H9 (cell line): ENCODE measurements at regions not wholly inside any gene's neighbourhood (a gene's known extent, or its start where the extent isn't known, plus 50 kb on each side); places are given as distances from the start of the nearest gene placed in this dataset.

Experiments used
- DNase-seq: peaks from one replicate; pipeline ENCODE4 v3.0.0-alpha.2; 2017
- H2AFZ ChIP-seq: one replicate; pipeline ENCODE4 v1.6.1; 2013; ENCODE audit warnings: mild to moderate bottlenecking, low read length, control low read depth, moderate library complexity
- H2AK5ac ChIP-seq: 2 replicates; pipeline ENCODE4 v1.6.1; 2013; ENCODE audit warnings: low read length, control low read depth, mixed read lengths; ENCODE audit not compliant: insufficient read length
- H2BK120ac ChIP-seq: one replicate; pipeline ENCODE4 v1.6.1; 2013; ENCODE audit warnings: low read depth, mild to moderate bottlenecking, low read length, control low read depth, inconsistent platforms; ENCODE audit not compliant: poor library complexity, severe bottlenecking
- H2BK12ac ChIP-seq: 2 replicates; pipeline ENCODE4 v1.6.1; 2013; ENCODE audit warnings: low read length, control low read depth, mixed read lengths, low read depth; ENCODE audit not compliant: insufficient read length
- H2BK15ac ChIP-seq: 2 replicates; pipeline ENCODE4 v1.6.1; 2013; ENCODE audit warnings: low read depth, low read length, control low read depth
- H2BK20ac ChIP-seq: one replicate; pipeline ENCODE4 v1.6.1; 2013; ENCODE audit warnings: low read depth, mild to moderate bottlenecking, low read length, control low read depth, inconsistent platforms; ENCODE audit not compliant: poor library complexity, severe bottlenecking
- H2BK5ac ChIP-seq: 2 replicates; pipeline ENCODE4 v1.6.1; 2013; ENCODE audit warnings: low read length, control low read depth, mixed read lengths; ENCODE audit not compliant: insufficient read length
- H3K14ac ChIP-seq: 2 replicates; pipeline ENCODE4 v1.6.1; 2013; ENCODE audit warnings: low read length, control low read depth; ENCODE audit not compliant: insufficient read depth
- H3K18ac ChIP-seq: 2 replicates; pipeline ENCODE4 v1.6.1; 2013; ENCODE audit warnings: low read depth, mild to moderate bottlenecking, mixed read lengths, low read length, control low read depth; ENCODE audit not compliant: insufficient read length
- H3K23ac ChIP-seq: 2 replicates; pipeline ENCODE4 v1.6.1; 2013; ENCODE audit warnings: low read length, control low read depth, mixed read lengths, low read depth; ENCODE audit not compliant: insufficient read length
- H3K23me2 ChIP-seq: 2 replicates; pipeline ENCODE4 v1.6.1; 2013; ENCODE audit warnings: low read depth, mild to moderate bottlenecking, mixed read lengths, low read length, control low read depth; ENCODE audit not compliant: insufficient read length, poor library complexity, severe bottlenecking
- H3K27ac ChIP-seq: 2 replicates; pipeline ENCODE4 v1.5.1; 2013; ENCODE audit warnings: low read length, control low read depth, mixed read lengths, low read depth; ENCODE audit not compliant: insufficient read length
- H3K27me3 ChIP-seq: 2 replicates; pipeline ENCODE4 v1.6.1; 2013; ENCODE audit warnings: low read length, control low read depth, inconsistent platforms; ENCODE audit not compliant: insufficient read depth
- H3K4ac ChIP-seq: 2 replicates; pipeline ENCODE4 v1.6.1; 2013; ENCODE audit warnings: low read depth, mild to moderate bottlenecking, control low read depth, inconsistent platforms, low read length, moderate library complexity
- H3K4me1 ChIP-seq: 2 replicates; pipeline ENCODE4 v1.6.1; 2013; ENCODE audit warnings: low read length, control low read depth, inconsistent platforms; ENCODE audit not compliant: insufficient read depth
- H3K4me2 ChIP-seq: 2 replicates; pipeline ENCODE4 v1.6.1; 2013; ENCODE audit warnings: low read length, control low read depth, mixed read lengths; ENCODE audit not compliant: insufficient read length, insufficient read depth
- H3K56ac ChIP-seq: 2 replicates; pipeline ENCODE4 v1.6.1; 2013; ENCODE audit warnings: low read depth, mild to moderate bottlenecking, mixed read lengths, low read length, control low read depth; ENCODE audit not compliant: insufficient read length
- H3K79me1 ChIP-seq: 2 replicates; pipeline ENCODE4 v1.6.1; 2013; ENCODE audit warnings: low read depth, mild to moderate bottlenecking, moderate library complexity, low read length, control low read depth, inconsistent platforms; ENCODE audit not compliant: insufficient read depth, poor library complexity, severe bottlenecking
- H3K79me2 ChIP-seq: 2 replicates; pipeline ENCODE4 v1.6.1; 2013; ENCODE audit warnings: low read length, control low read depth, inconsistent platforms; ENCODE audit not compliant: insufficient read depth
- H3K9ac ChIP-seq: 2 replicates; pipeline ENCODE4 v1.6.1; 2013; ENCODE audit warnings: low read length, control low read depth, mixed read lengths; ENCODE audit not compliant: insufficient read length; ENCODE audit errors: extremely low read depth
- H3K9me3 ChIP-seq: one replicate; pipeline ENCODE4 v1.6.1; 2013; ENCODE audit warnings: low read depth, low read length, inconsistent platforms; ENCODE audit not compliant: control insufficient read depth
- H3T11ph ChIP-seq: one replicate; pipeline ENCODE4 v1.6.1; 2013; ENCODE audit warnings: mild to moderate bottlenecking, low read length, control low read depth, inconsistent platforms
- H4K20me1 ChIP-seq: one replicate; pipeline ENCODE4 v1.6.1; 2013; ENCODE audit not compliant: control insufficient read depth, insufficient read length, insufficient read depth
- H4K5ac ChIP-seq: 2 replicates; pipeline ENCODE4 v1.6.1; 2013; ENCODE audit warnings: low read depth, mild to moderate bottlenecking, mixed read lengths, low read length, control low read depth; ENCODE audit not compliant: insufficient read length
- H4K8ac ChIP-seq: replicated peaks from 2 replicates; pipeline ENCODE4 v1.6.1; 2013; ENCODE audit warnings: low read length, control low read depth, mixed read lengths, low read depth; ENCODE audit not compliant: insufficient read length
- H4K91ac ChIP-seq: 2 replicates; pipeline ENCODE4 v1.6.1; 2013; ENCODE audit warnings: low read depth, mild to moderate bottlenecking, moderate library complexity, mixed read lengths, low read length, control low read depth; ENCODE audit not compliant: insufficient read length
- H3K27ac Mint-ChIP-seq, 3 experiments: 2 replicates in 2 of 3; 3 replicates in 1 of 3; pipeline ENCODE4 v1.8.0; 2020 to 2021; ENCODE audit warnings: mixed read lengths in 3 of 3, mild to moderate bottlenecking in 1 of 3, moderate library complexity in 1 of 3
- H3K27me3 Mint-ChIP-seq: 2 replicates; pipeline ENCODE4 v1.8.0; 2021; ENCODE audit warnings: low read depth, mild to moderate bottlenecking, moderate library complexity, mixed read lengths
- H3K36me3 Mint-ChIP-seq, 3 experiments: 2 replicates in 2 of 3; 3 replicates in 1 of 3; pipeline ENCODE4 v1.8.0; 2020 to 2021; ENCODE audit warnings: low read depth in 3 of 3, mixed read lengths in 3 of 3; ENCODE audit not compliant: insufficient read depth in 1 of 3
- H3K4me1 Mint-ChIP-seq, 2 experiments: 2 replicates each; pipeline ENCODE4 v1.8.0; 2020; ENCODE audit warnings: mixed read lengths in 2 of 2
- H3K4me3 Mint-ChIP-seq, 2 experiments: 2 replicates in 1 of 2; 3 replicates in 1 of 2; pipeline ENCODE4 v1.8.0; 2020 to 2021; ENCODE audit warnings: mild to moderate bottlenecking in 2 of 2, mixed read lengths in 2 of 2, moderate library complexity in 1 of 2
- H3K9me3 Mint-ChIP-seq, 2 experiments: 2 replicates in 1 of 2; 3 replicates in 1 of 2; pipeline ENCODE4 v1.8.0; 2020; ENCODE audit warnings: mild to moderate bottlenecking in 2 of 2, mixed read lengths in 2 of 2, moderate library complexity in 1 of 2
- CTCF ChIP-seq: fragments of 200-600 bp; sonication (generic); conservative IDR thresholded peaks from 3 replicates; pipeline ENCODE4 v1.8.0; 2021; ENCODE audit warnings: antibody characterized with exemption, mild to moderate bottlenecking
- WGBS: extraction: QIAGEN DNeasy Blood & Tissue Kit; methylation state at CpG from one replicate; pipeline ENCODE4 v1.1.7; 2013; ENCODE audit warnings: missing lambda C conversion rate, low lambda C conversion rate, mixed read lengths; ENCODE audit not compliant: insufficient read length; ENCODE audit errors: extremely low coverage; 5-methylcytosine and 5-hydroxymethylcytosine counted together

DNA sequence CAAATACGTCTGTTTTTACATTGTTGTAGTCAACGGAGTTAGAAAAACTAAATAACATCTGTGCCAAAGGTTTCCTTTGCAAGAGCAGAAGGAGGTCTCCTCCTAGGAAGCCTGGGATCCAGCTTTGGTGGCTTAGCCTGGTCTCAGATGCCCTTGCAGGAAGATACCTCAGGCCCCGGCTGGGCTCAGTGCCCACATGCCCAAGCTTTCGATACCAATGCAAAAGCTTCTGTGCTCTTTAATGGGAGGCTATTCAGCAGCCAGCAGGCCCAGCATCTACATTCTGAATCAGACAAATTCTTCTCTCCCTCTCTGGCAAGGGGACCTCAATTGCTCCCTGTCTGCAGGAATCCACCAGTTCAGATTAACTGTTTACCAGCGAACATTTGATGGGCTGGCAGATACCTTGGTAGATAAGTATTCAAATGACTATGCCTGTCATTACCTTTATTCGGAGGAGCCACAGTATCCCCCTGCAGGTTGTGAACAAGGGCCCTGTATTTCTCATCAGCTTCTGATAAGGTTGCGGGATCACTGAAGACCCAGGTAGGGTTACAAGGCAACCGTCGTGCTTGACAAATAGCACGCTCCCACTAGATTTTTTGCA, 180.1 kb upstream of the KBTBD8 start:
- H3K9ac ChIP-seq, result no peak overlapping the region
- H3K4me2 ChIP-seq, result no peak overlapping the region
- no peak overlapping the region for H4K91ac ChIP-seq
- H2AK5ac ChIP-seq, result no peak overlapping the region
- no peak overlapping the region for H3K23ac ChIP-seq
- Mint-ChIP-seq H3K36me3 (no peaks in the 10 kb centered on the region), H3K27ac (no peak overlapping the region), H3K4me1 (peaks cover 45 to 47% of the 10 kb centered on the region in 2 experiments), H3K27me3 (no peaks in the 10 kb centered on the region), H3K4me3 (no peak overlapping the region), H3K9me3 (no peaks in the 10 kb centered on the region)
- DNase-seq, result no peak
- no peak overlapping the region for H2BK120ac ChIP-seq
- H2BK15ac ChIP-seq, result no peak overlapping the region
- H4K5ac ChIP-seq, result no peak overlapping the region
- no peak overlapping the region for H2AFZ ChIP-seq
- H2BK12ac ChIP-seq, result no peak overlapping the region
- H3T11ph ChIP-seq, result no peak overlapping the region
- H3K14ac ChIP-seq, result no peak overlapping the region
- H3K79me1 ChIP-seq, result no peaks in the 10 kb centered on the region
- no peak for TF ChIP-seq CTCF
- H2BK20ac ChIP-seq, result no peak overlapping the region
- H3K4ac ChIP-seq, result no peak overlapping the region
- no peaks in the 10 kb centered on the region for H3K79me2 ChIP-seq
- peaks cover 6% of the 10 kb centered on the region; the same call in 1 of the 2 replicates for H3K4me1 ChIP-seq
- no peaks in the 10 kb centered on the region for H4K20me1 ChIP-seq
- H3K27me3 ChIP-seq, result no peaks in the 10 kb centered on the region
- no peak overlapping the region for H2BK5ac ChIP-seq
- WGBS, result no CpG with 5 or more reads among the region's 10 CpGs
- no peak overlapping the region for H4K8ac ChIP-seq
- no peaks in the 10 kb centered on the region for H3K9me3 ChIP-seq
- H3K23me2 ChIP-seq, result no peaks in the 10 kb centered on the region
- H3K56ac ChIP-seq, result no peak overlapping the region
- H3K18ac ChIP-seq, result no peak overlapping the region
- no peak overlapping the region for H3K27ac ChIP-seq
